H1 (cell line): ENCODE measurements at regions not wholly inside any gene's neighbourhood (a gene's known extent, or its start where the extent isn't known, plus 50 kb on each side); places are given as distances from the start of the nearest gene placed in this dataset.

Experiments used
- CTCF ChIA-PET: fragments of 300-600 bp; sonication (Branson Sonifier 250); formaldehyde crosslinking; loops from one replicate; lab custom pipeline; 2021; ENCODE audit not compliant: partially characterized antibody; lab: Charles Lee
- POLR2A ChIA-PET: fragments of 300-600 bp; sonication (Branson Sonifier 250); formaldehyde crosslinking; loops from one replicate; lab custom pipeline; 2021; ENCODE audit warnings: inconsistent platforms; ENCODE audit not compliant: partially characterized antibody; lab: Charles Lee
- DNase-seq, 2 experiments: peaks; one replicate each; pipeline versions ENCODE4 v3.0.0 to v3.0.0-alpha.2; 2010 to 2022; ENCODE audit warnings: low spot score in 2 of 2, low read depth in 1 of 2, mixed read lengths in 1 of 2
- FAIRE-seq: peaks from 2 replicates; lab custom pipeline; 2011; peaks lifted over from hg19 to GRCh38; lab: Jason Lieb, UNC
- H2AFZ ChIP-seq: 2 replicates; pipeline ENCODE4 v1.8.1; 2012; ENCODE audit warnings: low read length, inconsistent platforms
- H2AK5ac ChIP-seq: 2 replicates; pipeline ENCODE4 v1.6.1; 2013; ENCODE audit warnings: low read depth, low read length
- H2BK120ac ChIP-seq: replicated peaks from 2 replicates; pipeline ENCODE3; 2013; ENCODE audit warnings: low read depth, low read length, inconsistent platforms
- H2BK12ac ChIP-seq: 2 replicates; pipeline ENCODE4 v1.6.1; 2013; ENCODE audit warnings: low read depth, low read length
- H2BK15ac ChIP-seq: 2 replicates; pipeline ENCODE4 v1.6.1; 2013; ENCODE audit warnings: low read length
- H2BK20ac ChIP-seq: 2 replicates; pipeline ENCODE4 v1.6.1; 2013; ENCODE audit warnings: low read length
- H2BK5ac ChIP-seq: 2 replicates; pipeline ENCODE4 v1.6.1; 2013; ENCODE audit warnings: low read depth, low read length
- H3K14ac ChIP-seq: 2 replicates; pipeline ENCODE4 v1.6.1; 2013; ENCODE audit warnings: inconsistent platforms; ENCODE audit not compliant: insufficient read length
- H3K18ac ChIP-seq: 2 replicates; pipeline ENCODE4 v1.6.1; 2013; ENCODE audit warnings: low read length; ENCODE audit errors: extremely low read depth
- H3K23ac ChIP-seq: 2 replicates; pipeline ENCODE4 v1.6.1; 2013; ENCODE audit warnings: inconsistent platforms; ENCODE audit not compliant: insufficient read length
- H3K23me2 ChIP-seq: 2 replicates; pipeline ENCODE4 v1.6.1; 2013; ENCODE audit warnings: low read depth, low read length
- H3K27ac ChIP-seq: 2 replicates; pipeline ENCODE4 v1.6.1; 2011; ENCODE audit warnings: low read depth, low read length, inconsistent platforms
- H3K27me3 ChIP-seq, 4 experiments: replicated peaks in 1 of 4; 1 replicate in 1 of 4; 2 replicates in 3 of 4; pipeline versions ENCODE4 v1.6.1 to v1.8.1; 2011 to 2013; ENCODE audit warnings: low read length in 3 of 4, mild to moderate bottlenecking in 3 of 4, inconsistent platforms in 2 of 4, mixed read lengths in 2 of 4, moderate library complexity in 1 of 4; ENCODE audit not compliant: control insufficient read depth in 3 of 4, insufficient read depth in 3 of 4; ENCODE audit errors: extremely low read depth in 1 of 4
- H3K36me3 ChIP-seq, 4 experiments: 2 replicates each; pipeline versions ENCODE4 v1.6.1 to v1.8.1; 2011 to 2013; ENCODE audit warnings: mild to moderate bottlenecking in 4 of 4, low read length in 3 of 4, moderate library complexity in 2 of 4, control low read depth in 1 of 4, inconsistent platforms in 1 of 4; ENCODE audit not compliant: insufficient read depth in 4 of 4, control insufficient read depth in 2 of 4
- H3K4ac ChIP-seq: replicated peaks from 2 replicates; pipeline ENCODE3; 2013; ENCODE audit warnings: low read length, low read depth, mixed read lengths, inconsistent platforms; ENCODE audit not compliant: insufficient read length
- H3K4me1 ChIP-seq, 4 experiments: replicated peaks in 1 of 4; 1 replicate in 1 of 4; 2 replicates in 3 of 4; pipeline versions ENCODE4 v1.6.1 to v1.8.1; 2011 to 2013; ENCODE audit warnings: low read length in 3 of 4, inconsistent platforms in 2 of 4, mixed read lengths in 1 of 4; ENCODE audit not compliant: insufficient read depth in 4 of 4, control insufficient read depth in 3 of 4
- H3K4me2 ChIP-seq, 2 experiments: 2 replicates each; pipeline versions ENCODE4 v1.6.1 to v1.8.1; 2011 to 2013; ENCODE audit warnings: low read depth in 2 of 2, low read length in 2 of 2, control low read depth in 1 of 2, inconsistent platforms in 1 of 2, mild to moderate bottlenecking in 1 of 2; ENCODE audit not compliant: insufficient read depth in 1 of 2
- H3K4me3 ChIP-seq, 4 experiments: fragments of 200-600, 300-600 bp in 1 of 4; sonication (generic), shearing (Covaris generic), sonication (Bioruptor Twin) in 1 of 4; 2 replicates each; pipeline versions ENCODE4 v1.5.1 to v1.8.1; 2011 to 2016; ENCODE audit warnings: low read length in 4 of 4, low read depth in 3 of 4, control low read depth in 2 of 4, inconsistent platforms in 2 of 4, mild to moderate bottlenecking in 2 of 4, mixed read lengths in 1 of 4, moderate library complexity in 1 of 4; ENCODE audit not compliant: insufficient read depth in 2 of 4; ENCODE audit errors: extremely low read depth in 1 of 4
- H3K56ac ChIP-seq: replicated peaks from 2 replicates; pipeline ENCODE3; 2013; ENCODE audit warnings: low read depth, mild to moderate bottlenecking, mixed read lengths, low read length, inconsistent platforms; ENCODE audit not compliant: insufficient read length
- H3K79me1 ChIP-seq: 2 replicates; pipeline ENCODE4 v1.6.1; 2013; ENCODE audit warnings: low read depth, low read length, control low read depth
- H3K79me2 ChIP-seq, 2 experiments: 2 replicates each; pipeline versions ENCODE4 v1.6.1 to v1.8.1; 2012 to 2013; ENCODE audit warnings: low read length in 2 of 2, mild to moderate bottlenecking in 2 of 2, inconsistent platforms in 1 of 2; ENCODE audit not compliant: insufficient read depth in 2 of 2, control insufficient read depth in 1 of 2
- H3K9ac ChIP-seq, 4 experiments: replicated peaks in 1 of 4; 1 replicate in 1 of 4; 2 replicates in 3 of 4; pipeline versions ENCODE4 v1.6.1 to v1.8.1; 2011 to 2013; ENCODE audit warnings: low read depth in 3 of 4, low read length in 3 of 4, control low read depth in 2 of 4, mild to moderate bottlenecking in 2 of 4, moderate library complexity in 2 of 4, inconsistent platforms in 1 of 4; ENCODE audit errors: extremely low read depth in 1 of 4
- H3K9me3 ChIP-seq, 2 experiments: 2 replicates each; pipeline versions ENCODE4 v1.6.1 to v1.8.1; 2012 to 2013; ENCODE audit warnings: mild to moderate bottlenecking in 2 of 2, moderate library complexity in 2 of 2, control low read depth in 1 of 2, inconsistent platforms in 1 of 2, low read depth in 1 of 2, low read length in 1 of 2, mixed read lengths in 1 of 2; ENCODE audit not compliant: insufficient read depth in 2 of 2
- H4K20me1 ChIP-seq, 2 experiments: replicated peaks in 1 of 2; 2 replicates each; pipeline versions ENCODE3 to v1.8.1; 2011 to 2013; ENCODE audit warnings: inconsistent platforms in 2 of 2, low read length in 2 of 2, mild to moderate bottlenecking in 1 of 2; ENCODE audit not compliant: insufficient read depth in 2 of 2, control insufficient read depth in 1 of 2
- H4K5ac ChIP-seq: 2 replicates; pipeline ENCODE4 v1.6.1; 2013; ENCODE audit warnings: low read length, low read depth, mixed read lengths, inconsistent platforms; ENCODE audit not compliant: insufficient read length
- H4K8ac ChIP-seq: 2 replicates; pipeline ENCODE4 v1.8.0; 2013; ENCODE audit warnings: mild to moderate bottlenecking, moderate library complexity, low read length, inconsistent platforms; ENCODE audit not compliant: insufficient read depth; ENCODE audit errors: extremely low read depth
- H4K91ac ChIP-seq: replicated peaks from 2 replicates; pipeline ENCODE3; 2013; ENCODE audit warnings: low read length, mixed read lengths, inconsistent platforms; ENCODE audit not compliant: insufficient read length
- WGBS, 2 experiments: shearing (Covaris generic) in 1 of 2; methylation state at CpG; one replicate each; pipeline versions ENCODE4 v1.1.6 to v1.1.7; 2013 to 2015; ENCODE audit warnings: low lambda C conversion rate in 2 of 2, mixed read lengths in 2 of 2, inconsistent platforms in 1 of 2, low coverage in 1 of 2, missing lambda C conversion rate in 1 of 2; ENCODE audit not compliant: insufficient replicate concordance in 2 of 2, insufficient coverage in 1 of 2, insufficient read length in 1 of 2; ENCODE audit errors: extremely low coverage in 1 of 2, missing lambda C conversion rate in 1 of 2; 5-methylcytosine and 5-hydroxymethylcytosine counted together
- TF ChIP-seq, protein P1 (sequence below): fragments of 300-600 bp; sonication (generic); IDR thresholded peaks from 2 replicates; pipeline ENCODE4 v1.7.1; 2012; ENCODE audit warnings: low read length, moderate library complexity, mild to moderate bottlenecking, inconsistent platforms; ENCODE audit not compliant: insufficient replicate concordance

- Histone ChIP-seq H2BK15ac (no peak overlapping the region), H3K18ac (no peak overlapping the region), H3K79me1 (no peaks in the 10 kb centered on the region), H3K9ac (no peak overlapping the region), H2BK12ac (no peak overlapping the region), H3K23me2 (no peaks in the 10 kb centered on the region), H3K27me3 (no peaks in the 10 kb centered on the region), H2BK5ac (no peak overlapping the region), H4K8ac (no peak overlapping the region), H3K27ac (no peak overlapping the region), H3K36me3 (no peaks in the 10 kb centered on the region), H2BK120ac (no peak overlapping the region), H2BK20ac (no peak overlapping the region), H3K4me1 (no peaks in the 10 kb centered on the region), H3K4me2 (no peak overlapping the region), H3K23ac (no peak overlapping the region), H2AFZ (no peak overlapping the region), H3K14ac (no peak overlapping the region), H2AK5ac (no peak overlapping the region), H3K56ac (no peak overlapping the region), H4K20me1 (no peaks in the 10 kb centered on the region), H3K9me3 (peaks cover 3 to 11% of the 10 kb centered on the region in 2 experiments; a peak in 2 of 4 replicates), H4K91ac (no peak overlapping the region), H4K5ac (no peak overlapping the region), H3K79me2 (no peaks in the 10 kb centered on the region), H3K4ac (no peak overlapping the region), H3K4me3 (no peak overlapping the region)
- FAIRE-seq (no peak), DNase-seq (no peak)
- ChIA-PET CTCF (interaction anchor here (0.9 to 1.7 kb wide), 2 partner anchors 8 to 222 kb away, joined by 3 to 4 read pairs; no protein-coding TSS in a partner anchor), POLR2A (no interaction called here)
- WGBS, 2 experiments: 96% methylated on average over 4 of the region's 4 CpGs; no CpG with 5 or more reads in 1 of the 2 experiments
- TF ChIP-seq, protein P1, sequence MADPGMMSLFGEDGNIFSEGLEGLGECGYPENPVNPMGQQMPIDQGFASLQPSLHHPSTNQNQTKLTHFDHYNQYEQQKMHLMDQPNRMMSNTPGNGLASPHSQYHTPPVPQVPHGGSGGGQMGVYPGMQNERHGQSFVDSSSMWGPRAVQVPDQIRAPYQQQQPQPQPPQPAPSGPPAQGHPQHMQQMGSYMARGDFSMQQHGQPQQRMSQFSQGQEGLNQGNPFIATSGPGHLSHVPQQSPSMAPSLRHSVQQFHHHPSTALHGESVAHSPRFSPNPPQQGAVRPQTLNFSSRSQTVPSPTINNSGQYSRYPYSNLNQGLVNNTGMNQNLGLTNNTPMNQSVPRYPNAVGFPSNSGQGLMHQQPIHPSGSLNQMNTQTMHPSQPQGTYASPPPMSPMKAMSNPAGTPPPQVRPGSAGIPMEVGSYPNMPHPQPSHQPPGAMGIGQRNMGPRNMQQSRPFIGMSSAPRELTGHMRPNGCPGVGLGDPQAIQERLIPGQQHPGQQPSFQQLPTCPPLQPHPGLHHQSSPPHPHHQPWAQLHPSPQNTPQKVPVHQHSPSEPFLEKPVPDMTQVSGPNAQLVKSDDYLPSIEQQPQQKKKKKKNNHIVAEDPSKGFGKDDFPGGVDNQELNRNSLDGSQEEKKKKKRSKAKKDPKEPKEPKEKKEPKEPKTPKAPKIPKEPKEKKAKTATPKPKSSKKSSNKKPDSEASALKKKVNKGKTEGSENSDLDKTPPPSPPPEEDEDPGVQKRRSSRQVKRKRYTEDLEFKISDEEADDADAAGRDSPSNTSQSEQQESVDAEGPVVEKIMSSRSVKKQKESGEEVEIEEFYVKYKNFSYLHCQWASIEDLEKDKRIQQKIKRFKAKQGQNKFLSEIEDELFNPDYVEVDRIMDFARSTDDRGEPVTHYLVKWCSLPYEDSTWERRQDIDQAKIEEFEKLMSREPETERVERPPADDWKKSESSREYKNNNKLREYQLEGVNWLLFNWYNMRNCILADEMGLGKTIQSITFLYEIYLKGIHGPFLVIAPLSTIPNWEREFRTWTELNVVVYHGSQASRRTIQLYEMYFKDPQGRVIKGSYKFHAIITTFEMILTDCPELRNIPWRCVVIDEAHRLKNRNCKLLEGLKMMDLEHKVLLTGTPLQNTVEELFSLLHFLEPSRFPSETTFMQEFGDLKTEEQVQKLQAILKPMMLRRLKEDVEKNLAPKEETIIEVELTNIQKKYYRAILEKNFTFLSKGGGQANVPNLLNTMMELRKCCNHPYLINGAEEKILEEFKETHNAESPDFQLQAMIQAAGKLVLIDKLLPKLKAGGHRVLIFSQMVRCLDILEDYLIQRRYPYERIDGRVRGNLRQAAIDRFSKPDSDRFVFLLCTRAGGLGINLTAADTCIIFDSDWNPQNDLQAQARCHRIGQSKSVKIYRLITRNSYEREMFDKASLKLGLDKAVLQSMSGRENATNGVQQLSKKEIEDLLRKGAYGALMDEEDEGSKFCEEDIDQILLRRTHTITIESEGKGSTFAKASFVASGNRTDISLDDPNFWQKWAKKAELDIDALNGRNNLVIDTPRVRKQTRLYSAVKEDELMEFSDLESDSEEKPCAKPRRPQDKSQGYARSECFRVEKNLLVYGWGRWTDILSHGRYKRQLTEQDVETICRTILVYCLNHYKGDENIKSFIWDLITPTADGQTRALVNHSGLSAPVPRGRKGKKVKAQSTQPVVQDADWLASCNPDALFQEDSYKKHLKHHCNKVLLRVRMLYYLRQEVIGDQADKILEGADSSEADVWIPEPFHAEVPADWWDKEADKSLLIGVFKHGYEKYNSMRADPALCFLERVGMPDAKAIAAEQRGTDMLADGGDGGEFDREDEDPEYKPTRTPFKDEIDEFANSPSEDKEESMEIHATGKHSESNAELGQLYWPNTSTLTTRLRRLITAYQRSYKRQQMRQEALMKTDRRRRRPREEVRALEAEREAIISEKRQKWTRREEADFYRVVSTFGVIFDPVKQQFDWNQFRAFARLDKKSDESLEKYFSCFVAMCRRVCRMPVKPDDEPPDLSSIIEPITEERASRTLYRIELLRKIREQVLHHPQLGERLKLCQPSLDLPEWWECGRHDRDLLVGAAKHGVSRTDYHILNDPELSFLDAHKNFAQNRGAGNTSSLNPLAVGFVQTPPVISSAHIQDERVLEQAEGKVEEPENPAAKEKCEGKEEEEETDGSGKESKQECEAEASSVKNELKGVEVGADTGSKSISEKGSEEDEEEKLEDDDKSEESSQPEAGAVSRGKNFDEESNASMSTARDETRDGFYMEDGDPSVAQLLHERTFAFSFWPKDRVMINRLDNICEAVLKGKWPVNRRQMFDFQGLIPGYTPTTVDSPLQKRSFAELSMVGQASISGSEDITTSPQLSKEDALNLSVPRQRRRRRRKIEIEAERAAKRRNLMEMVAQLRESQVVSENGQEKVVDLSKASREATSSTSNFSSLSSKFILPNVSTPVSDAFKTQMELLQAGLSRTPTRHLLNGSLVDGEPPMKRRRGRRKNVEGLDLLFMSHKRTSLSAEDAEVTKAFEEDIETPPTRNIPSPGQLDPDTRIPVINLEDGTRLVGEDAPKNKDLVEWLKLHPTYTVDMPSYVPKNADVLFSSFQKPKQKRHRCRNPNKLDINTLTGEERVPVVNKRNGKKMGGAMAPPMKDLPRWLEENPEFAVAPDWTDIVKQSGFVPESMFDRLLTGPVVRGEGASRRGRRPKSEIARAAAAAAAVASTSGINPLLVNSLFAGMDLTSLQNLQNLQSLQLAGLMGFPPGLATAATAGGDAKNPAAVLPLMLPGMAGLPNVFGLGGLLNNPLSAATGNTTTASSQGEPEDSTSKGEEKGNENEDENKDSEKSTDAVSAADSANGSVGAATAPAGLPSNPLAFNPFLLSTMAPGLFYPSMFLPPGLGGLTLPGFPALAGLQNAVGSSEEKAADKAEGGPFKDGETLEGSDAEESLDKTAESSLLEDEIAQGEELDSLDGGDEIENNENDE: no peak
Observed at GRCh38 chr6:48986845-48987244, 476.2 kb downstream of the MMUT start.
